Hepatocyte (in vitro differentiated cells): ENCODE measurements at regions not wholly inside any gene's neighbourhood (a gene's known extent, or its start where the extent isn't known, plus 50 kb on each side); places are given as distances from the start of the nearest gene placed in this dataset.
"Not testable (repeated sequence)": the region's sequence is repeated elsewhere in the genome, so short reads cannot be mapped to it uniquely, and the experiment has no call there.

Experiments used
- EZH2 ChIP-seq: fragments of 200-600 bp; sonication (generic); IDR thresholded peaks from 2 replicates; pipeline ENCODE4 v1.6.1; 2016; ENCODE audit warnings: antibody characterized with exemption, mild to moderate bottlenecking, borderline replicate concordance
- TF ChIP-seq, protein P1 (sequence below): fragments of 200-600 bp; sonication (generic); IDR thresholded peaks from 2 replicates; pipeline ENCODE4 v1.5.1; 2016; ENCODE audit warnings: antibody characterized with exemption, mild to moderate bottlenecking; ENCODE audit not compliant: poor library complexity

DNA sequence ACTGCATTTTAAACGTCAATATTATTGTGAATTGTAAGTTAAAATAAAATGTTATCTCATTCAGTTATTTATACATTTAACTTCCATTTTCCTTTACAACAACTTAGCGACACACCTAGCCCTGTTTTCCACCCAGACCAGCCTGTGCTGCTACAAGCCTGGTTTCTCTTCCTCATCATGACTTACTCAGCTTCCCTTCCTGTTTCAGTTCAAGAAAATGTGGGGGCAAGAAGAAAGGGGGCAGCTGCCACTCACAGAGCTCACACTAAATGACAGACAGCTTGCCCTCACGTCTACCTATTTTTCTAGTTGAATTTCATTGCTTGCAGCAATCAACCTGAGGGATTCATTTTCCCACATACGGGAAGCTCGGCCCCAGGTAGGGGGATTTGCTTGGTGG, 185.8 kb upstream of the POTEB2 start:
- TF ChIP-seq, protein P1, sequence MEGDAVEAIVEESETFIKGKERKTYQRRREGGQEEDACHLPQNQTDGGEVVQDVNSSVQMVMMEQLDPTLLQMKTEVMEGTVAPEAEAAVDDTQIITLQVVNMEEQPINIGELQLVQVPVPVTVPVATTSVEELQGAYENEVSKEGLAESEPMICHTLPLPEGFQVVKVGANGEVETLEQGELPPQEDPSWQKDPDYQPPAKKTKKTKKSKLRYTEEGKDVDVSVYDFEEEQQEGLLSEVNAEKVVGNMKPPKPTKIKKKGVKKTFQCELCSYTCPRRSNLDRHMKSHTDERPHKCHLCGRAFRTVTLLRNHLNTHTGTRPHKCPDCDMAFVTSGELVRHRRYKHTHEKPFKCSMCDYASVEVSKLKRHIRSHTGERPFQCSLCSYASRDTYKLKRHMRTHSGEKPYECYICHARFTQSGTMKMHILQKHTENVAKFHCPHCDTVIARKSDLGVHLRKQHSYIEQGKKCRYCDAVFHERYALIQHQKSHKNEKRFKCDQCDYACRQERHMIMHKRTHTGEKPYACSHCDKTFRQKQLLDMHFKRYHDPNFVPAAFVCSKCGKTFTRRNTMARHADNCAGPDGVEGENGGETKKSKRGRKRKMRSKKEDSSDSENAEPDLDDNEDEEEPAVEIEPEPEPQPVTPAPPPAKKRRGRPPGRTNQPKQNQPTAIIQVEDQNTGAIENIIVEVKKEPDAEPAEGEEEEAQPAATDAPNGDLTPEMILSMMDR = not testable (repeated sequence)
- not testable (repeated sequence) for TF ChIP-seq EZH2
